K562 (cell line): ENCODE measurements at regions not wholly inside any gene's neighbourhood (a gene's known extent, or its start where the extent isn't known, plus 50 kb on each side); places are given as distances from the start of the nearest gene placed in this dataset.

Experiments used
- CCAR2 ChIP-seq: fragments of 200-400 bp; formaldehyde crosslinking; IDR thresholded peaks from 2 replicates; pipeline ENCODE4 v1.6.1; 2017; ENCODE audit warnings: mild to moderate bottlenecking, low read depth, low read length
- ESRRA ChIP-seq: fragments of 450-650 bp; IDR thresholded peaks from 2 replicates; pipeline ENCODE4 v1.6.1; 2014; ENCODE audit warnings: low read depth, mild to moderate bottlenecking, moderate library complexity, borderline replicate concordance
- GTF2E2 ChIP-seq: fragments of 200-800 bp; sonication (Bioruptor generic); IDR thresholded peaks from 2 replicates; pipeline ENCODE4 v1.6.1; 2016; ENCODE audit warnings: missing genetic modification characterization, missing compliant biosample characterization
- HDGF ChIP-seq: fragments of 450-650 bp; IDR thresholded peaks from 2 replicates; pipeline ENCODE4 v1.6.1; 2016
- HES1 ChIP-seq: fragments of 450-650 bp; IDR thresholded peaks from 2 replicates; pipeline ENCODE4 v1.6.1; 2016; ENCODE audit warnings: low read depth, mild to moderate bottlenecking, moderate library complexity
- KDM1A ChIP-seq, 2 experiments: fragments of 450-650 bp; IDR thresholded peaks; 2 replicates each; pipeline ENCODE4 v1.6.1; 2016; ENCODE audit warnings: mild to moderate bottlenecking in 2 of 2
- NR2F6 ChIP-seq: fragments of 450-650 bp; formaldehyde crosslinking; IDR thresholded peaks from 2 replicates; pipeline ENCODE4 v1.4.0; 2020; ENCODE audit warnings: mild to moderate bottlenecking
- PBX2 ChIP-seq, 2 experiments: IDR thresholded peaks in 1 of 2; conservative IDR thresholded peaks in 1 of 2; 2 replicates each; pipeline ENCODE4 v1.6.1; 2016; ENCODE audit warnings: low read depth in 2 of 2, mild to moderate bottlenecking in 1 of 2, missing compliant biosample characterization in 1 of 2, missing genetic modification characterization in 1 of 2, moderate library complexity in 1 of 2
- RBM25 ChIP-seq: fragments of 200-400 bp; formaldehyde crosslinking; IDR thresholded peaks from 2 replicates; pipeline ENCODE4 v1.6.1; 2018; ENCODE audit warnings: low read length, low read depth, moderate library complexity; ENCODE audit not compliant: severe bottlenecking
- RERE ChIP-seq: sonication (generic); formaldehyde crosslinking; IDR thresholded peaks from 2 replicates; pipeline ENCODE4 v1.8.0; 2023; ENCODE audit warnings: missing genetic modification reagents, mild to moderate bottlenecking, borderline replicate concordance
- TAL1 ChIP-seq: fragments of 450-650 bp; IDR thresholded peaks from 2 replicates; pipeline ENCODE4 v1.6.1; 2016; ENCODE audit warnings: mild to moderate bottlenecking
- TSC22D4 ChIP-seq: fragments of 450-650 bp; IDR thresholded peaks from 2 replicates; pipeline ENCODE4 v1.6.1; 2016; ENCODE audit warnings: missing genetic modification characterization, missing biosample characterization, control low read depth
- USF2 ChIP-seq: sonication (generic); formaldehyde crosslinking; IDR thresholded peaks from 2 replicates; pipeline ENCODE4 v1.5.0; 2020; ENCODE audit warnings: missing genetic modification reagents
- ZFP36 ChIP-seq: fragments of 150-350 bp; IDR thresholded peaks from 2 replicates; pipeline ENCODE4 v1.6.1; 2018; ENCODE audit warnings: low read length, low read depth; ENCODE audit not compliant: partially characterized antibody
- ZFP91 ChIP-seq: sonication (generic); formaldehyde crosslinking; IDR thresholded peaks from 2 replicates; pipeline ENCODE4 v1.8.0; 2022; ENCODE audit warnings: mild to moderate bottlenecking, missing genetic modification reagents
- ZNF282 ChIP-seq: sonication (generic); formaldehyde crosslinking; IDR thresholded peaks from 2 replicates; pipeline ENCODE4 v1.8.1; 2023; ENCODE audit warnings: missing genetic modification reagents
- ZNF75A ChIP-seq: fragments of 450-650 bp; formaldehyde crosslinking; IDR thresholded peaks from 2 replicates; pipeline ENCODE4 v1.4.0; 2020; ENCODE audit warnings: mild to moderate bottlenecking

GRCh38 chr18:2325308-2325849, 245.9 kb downstream of the METTL4 start (continued):
- TF ChIP-seq HES1 (peak; percentile 63; the same call in 1 of the 2 replicates), HDGF (no peak), USF2 (CRISPR knock-in tag) (no peak), RBM25 (no peak), KDM1A (IDR thresholded peaks at IDR 0.05) (peak; percentile 87 to 92), NR2F6 (CRISPR knock-in tag) (no peak), ESRRA (0 out of 2 replicates have a peak, but pooled peaks have one; percentile 11), TAL1 (peak; percentile 88), ZNF282 (CRISPR knock-in tag) (no peak), RERE (no peak), ZFP36 (no peak), PBX2 (CRISPR knock-in tag; IDR thresholded peaks at IDR 0.05; ENCODE audit: low read depth) (no peak), PBX2 (tag; conservative IDR thresholded peaks at IDR 0.05; ENCODE audit: low read depth) (peak; percentile 17; the same call in 1 of the 2 replicates), GTF2E2 (peak; percentile 56; the same call in 1 of the 2 replicates), ZNF75A (CRISPR knock-in tag) (no peak), ZFP91 (CRISPR knock-in tag) (no peak), CCAR2 (no peak), TSC22D4 (tag) (no peak)
